ENCODE measurements at regions not wholly inside any gene's neighbourhood (a gene's known extent, or its start where the extent isn't known, plus 50 kb on each side); places are given as distances from the start of the nearest gene placed in this dataset.
"Not testable (repeated sequence)": the region's sequence is repeated elsewhere in the genome, so short reads cannot be mapped to it uniquely, and the experiment has no call there.

GRCh38 chr13:38226496-38226895 lies 123.2 kb upstream of the UFM1 start:
- TF ChIP-seq SUZ12 (IDR thresholded peaks at IDR 0.05; ENCODE audit: extremely low read depth, insufficient read depth, insufficient read length) (no peak), YY1 (IDR thresholded peaks at IDR 0.05; ENCODE audit: insufficient read depth, insufficient read length) (no peak), ZNF274 (IDR thresholded peaks at IDR 0.05; ENCODE audit: low read depth, low read length) (no peak)
- no peaks in the 10 kb centered on the region for H3K27me3 ChIP-seq (ENCODE audit: insufficient read depth, insufficient read length)
- H3K36me3 ChIP-seq (ENCODE audit: insufficient read depth, insufficient read length, low read length), result no peaks in the 10 kb centered on the region
- no peak overlapping the region for H3K4me3 ChIP-seq (ENCODE audit: insufficient read length, low read depth)
- DNase-seq (ENCODE audit: low read depth, low spot score), result no peak
- H3K9me3 ChIP-seq (ENCODE audit: insufficient read depth, low read length), result no peaks in the 10 kb centered on the region
- no peaks in the 10 kb centered on the region for H3K4me1 ChIP-seq (ENCODE audit: insufficient read depth, insufficient read length)
- H3K9ac ChIP-seq (ENCODE audit: insufficient read length, low read depth), result no peak overlapping the region

- H3K36me3 ChIP-seq (ENCODE audit: insufficient read depth, insufficient read length, low read length), result no peaks in the 10 kb centered on the region
- no peaks in the 10 kb centered on the region for H3K9me3 ChIP-seq (ENCODE audit: insufficient read depth, low read length)
- H3K27me3 ChIP-seq (ENCODE audit: insufficient read depth, insufficient read length), result no peaks in the 10 kb centered on the region
- H3K9ac ChIP-seq (ENCODE audit: insufficient read length, low read depth), result no peak overlapping the region
- TF ChIP-seq SUZ12 (IDR thresholded peaks at IDR 0.05; ENCODE audit: extremely low read depth, insufficient read depth, insufficient read length) (no peak), YY1 (IDR thresholded peaks at IDR 0.05; ENCODE audit: insufficient read depth, insufficient read length) (no peak), ZNF274 (IDR thresholded peaks at IDR 0.05; ENCODE audit: low read depth, low read length) (no peak)
- peak; percentile 32 for DNase-seq (ENCODE audit: low read depth, low spot score)
- no peaks in the 10 kb centered on the region for H3K4me1 ChIP-seq (ENCODE audit: insufficient read depth, insufficient read length)
- H3K4me3 ChIP-seq (ENCODE audit: insufficient read length, low read depth), result no peak overlapping the region
These were observed 126.6 kb upstream of the UFM1 start for GRCh38 chr13:38223089-38223488.

GRCh38 chr13:38221120-38221519 lies 128.5 kb upstream of the UFM1 start:
- not testable (repeated sequence) for H3K36me3 ChIP-seq (ENCODE audit: insufficient read depth, insufficient read length, low read length); H3K9me3 ChIP-seq (ENCODE audit: insufficient read depth, low read length); DNase-seq (ENCODE audit: low read depth, low spot score); H3K27me3 ChIP-seq (ENCODE audit: insufficient read depth, insufficient read length); H3K9ac ChIP-seq (ENCODE audit: insufficient read length, low read depth); H3K4me3 ChIP-seq (ENCODE audit: insufficient read length, low read depth); H3K4me1 ChIP-seq (ENCODE audit: insufficient read depth, insufficient read length)

GRCh38 chr13:38216181-38216580 lies 133.5 kb upstream of the UFM1 start:
- DNase-seq (ENCODE audit: low read depth, low spot score), result no peak
- H3K9me3 ChIP-seq (ENCODE audit: insufficient read depth, low read length), result no peaks in the 10 kb centered on the region
- no peaks in the 10 kb centered on the region for H3K4me1 ChIP-seq (ENCODE audit: insufficient read depth, insufficient read length)
- no peaks in the 10 kb centered on the region for H3K27me3 ChIP-seq (ENCODE audit: insufficient read depth, insufficient read length)
- H3K4me3 ChIP-seq (ENCODE audit: insufficient read length, low read depth), result no peak overlapping the region
- H3K9ac ChIP-seq (ENCODE audit: insufficient read length, low read depth), result no peak overlapping the region
- no peak for TF ChIP-seq YY1 (IDR thresholded peaks at IDR 0.05; ENCODE audit: insufficient read depth, insufficient read length)
- TF ChIP-seq ZNF274 (IDR thresholded peaks at IDR 0.05; ENCODE audit: low read depth, low read length), result no peak
- no peak for TF ChIP-seq SUZ12 (IDR thresholded peaks at IDR 0.05; ENCODE audit: extremely low read depth, insufficient read depth, insufficient read length)
- no peaks in the 10 kb centered on the region for H3K36me3 ChIP-seq (ENCODE audit: insufficient read depth, insufficient read length, low read length)

GRCh38 chr13:38213314-38213713 lies 136.3 kb upstream of the UFM1 start:
- no peak for DNase-seq (ENCODE audit: low read depth, low spot score)
- Histone ChIP-seq H3K27me3 (ENCODE audit: insufficient read depth, insufficient read length) (no peaks in the 10 kb centered on the region), H3K4me3 (ENCODE audit: insufficient read length, low read depth) (no peak overlapping the region), H3K4me1 (ENCODE audit: insufficient read depth, insufficient read length) (no peaks in the 10 kb centered on the region), H3K36me3 (ENCODE audit: insufficient read depth, insufficient read length, low read length) (no peaks in the 10 kb centered on the region), H3K9me3 (ENCODE audit: insufficient read depth, low read length) (no peaks in the 10 kb centered on the region), H3K9ac (ENCODE audit: insufficient read length, low read depth) (no peak overlapping the region)
- no peak for TF ChIP-seq YY1 (IDR thresholded peaks at IDR 0.05; ENCODE audit: insufficient read depth, insufficient read length)
- no peak for TF ChIP-seq SUZ12 (IDR thresholded peaks at IDR 0.05; ENCODE audit: extremely low read depth, insufficient read depth, insufficient read length)
- TF ChIP-seq ZNF274 (IDR thresholded peaks at IDR 0.05; ENCODE audit: low read depth, low read length), result no peak

GRCh38 chr13:38210928-38211596 lies 138.6 kb upstream of the UFM1 start:
- no peaks in the 10 kb centered on the region for H3K36me3 ChIP-seq (ENCODE audit: insufficient read depth, insufficient read length, low read length)
- TF ChIP-seq SUZ12 (IDR thresholded peaks at IDR 0.05; ENCODE audit: extremely low read depth, insufficient read depth, insufficient read length), result no peak
- no peak for TF ChIP-seq YY1 (IDR thresholded peaks at IDR 0.05; ENCODE audit: insufficient read depth, insufficient read length)
- no peak for TF ChIP-seq ZNF274 (IDR thresholded peaks at IDR 0.05; ENCODE audit: low read depth, low read length)
- H3K4me3 ChIP-seq (ENCODE audit: insufficient read length, low read depth), result no peak overlapping the region
- H3K9me3 ChIP-seq (ENCODE audit: insufficient read depth, low read length), result no peaks in the 10 kb centered on the region
- no peak overlapping the region for H3K9ac ChIP-seq (ENCODE audit: insufficient read length, low read depth)
- H3K27me3 ChIP-seq (ENCODE audit: insufficient read depth, insufficient read length), result no peaks in the 10 kb centered on the region
- DNase-seq (ENCODE audit: low read depth, low spot score), result peak; percentile 48
- H3K4me1 ChIP-seq (ENCODE audit: insufficient read depth, insufficient read length), result no peaks in the 10 kb centered on the region

- TF ChIP-seq YY1 (IDR thresholded peaks at IDR 0.05; ENCODE audit: insufficient read depth, insufficient read length) (no peak), SUZ12 (IDR thresholded peaks at IDR 0.05; ENCODE audit: extremely low read depth, insufficient read depth, insufficient read length) (no peak), ZNF274 (IDR thresholded peaks at IDR 0.05; ENCODE audit: low read depth, low read length) (no peak)
- H3K9ac ChIP-seq (ENCODE audit: insufficient read length, low read depth), result no peak overlapping the region
- DNase-seq (ENCODE audit: low read depth, low spot score), result no peak
These were observed 145.1 kb upstream of the UFM1 start for GRCh38 chr13:38204556-38204955.

More at GRCh38 chr13:38204556-38204955, 145.1 kb upstream of the UFM1 start:
- Histone ChIP-seq H3K9me3 (ENCODE audit: insufficient read depth, low read length) (no peaks in the 10 kb centered on the region), H3K4me1 (ENCODE audit: insufficient read depth, insufficient read length) (no peaks in the 10 kb centered on the region), H3K36me3 (ENCODE audit: insufficient read depth, insufficient read length, low read length) (no peaks in the 10 kb centered on the region), H3K27me3 (ENCODE audit: insufficient read depth, insufficient read length) (no peaks in the 10 kb centered on the region), H3K4me3 (ENCODE audit: insufficient read length, low read depth) (no peak overlapping the region)
